ENCODE measurements at regions not wholly inside any gene's neighbourhood (a gene's known extent, or its start where the extent isn't known, plus 50 kb on each side); places are given as distances from the start of the nearest gene placed in this dataset.

GRCh38 chr10:28853195-28853594 lies 175.9 kb downstream of the BAMBI start:
- Histone ChIP-seq H2AFZ (ENCODE audit: control insufficient read depth, low read length) (no peak overlapping the region), H3K9me3 (ENCODE audit: control insufficient read depth, low read depth, low read length) (peaks cover 2% of the 10 kb centered on the region), H3K4me2 (ENCODE audit: control insufficient read depth, extremely low read depth, insufficient read depth, low read depth, low read length) (no peak overlapping the region), H3K9ac (ENCODE audit: control insufficient read depth, extremely low read depth, insufficient read depth, low read length) (no peak overlapping the region), H3K27me3 (ENCODE audit: control insufficient read depth, extremely low read depth, insufficient read depth, low read length) (no peaks in the 10 kb centered on the region), H3K4me3 (ENCODE audit: control insufficient read depth in 2 of 3, extremely low read depth in 1 of 3, insufficient read depth in 2 of 3, low read depth in 1 of 3, low read length in 3 of 3) (no peak overlapping the region), H3K9me1 (ENCODE audit: control insufficient read depth, extremely low read depth, insufficient read depth, low read length) (no peaks in the 10 kb centered on the region), H4K20me1 (ENCODE audit: control insufficient read depth, extremely low read depth, insufficient read depth, low read length) (no peaks in the 10 kb centered on the region), H3K27ac (ENCODE audit: control insufficient read depth, insufficient read depth, low read length) (no peak overlapping the region), H3K36me3 (ENCODE audit: control insufficient read depth in 2 of 2, extremely low read depth in 1 of 2, insufficient read depth in 2 of 2, low read length in 2 of 2) (no peaks in the 10 kb centered on the region), H3K79me2 (ENCODE audit: control insufficient read depth, insufficient read depth, low read length) (no peaks in the 10 kb centered on the region), H3K4me1 (ENCODE audit: control insufficient read depth, extremely low read depth, insufficient read depth, low read length) (no peaks in the 10 kb centered on the region)
- FAIRE-seq: no peak
- no peak for TF ChIP-seq CTCF (optimal IDR thresholded peaks at IDR 0.05 in 1 of 3, IDR thresholded peaks at IDR 0.05 in 1 of 3, conservative IDR thresholded peaks at IDR 0.05 in 1 of 3; ENCODE audit: extremely low read depth in 1 of 3, insufficient read depth in 2 of 3, low read length in 3 of 3)
- TF ChIP-seq EZH2 (IDR thresholded peaks at IDR 0.05; ENCODE audit: low read length): no peak
- DNase-seq (ENCODE audit: low read depth, low spot score): no peak
- dilution Hi-C loops (cut with MboI; ENCODE audit: extremely low pct_ligation_motif_present, low sequenced_read_pairs): no loop called here

- FAIRE-seq (no peak), DNase-seq (ENCODE audit: low read depth, low spot score) (no peak)
- dilution Hi-C loops (cut with MboI; ENCODE audit: extremely low pct_ligation_motif_present, low sequenced_read_pairs): no loop called here
- Histone ChIP-seq H3K4me2 (ENCODE audit: control insufficient read depth, extremely low read depth, insufficient read depth, low read depth, low read length) (no peak overlapping the region), H4K20me1 (ENCODE audit: control insufficient read depth, extremely low read depth, insufficient read depth, low read length) (no peaks in the 10 kb centered on the region), H3K9ac (ENCODE audit: control insufficient read depth, extremely low read depth, insufficient read depth, low read length) (no peak overlapping the region), H3K36me3 (ENCODE audit: control insufficient read depth in 2 of 2, extremely low read depth in 1 of 2, insufficient read depth in 2 of 2, low read length in 2 of 2) (no peaks in the 10 kb centered on the region), H3K27ac (ENCODE audit: control insufficient read depth, insufficient read depth, low read length) (no peak overlapping the region), H3K27me3 (ENCODE audit: control insufficient read depth, extremely low read depth, insufficient read depth, low read length) (no peaks in the 10 kb centered on the region), H3K4me3 (ENCODE audit: control insufficient read depth in 2 of 3, extremely low read depth in 1 of 3, insufficient read depth in 2 of 3, low read depth in 1 of 3, low read length in 3 of 3) (no peak overlapping the region), H3K9me3 (ENCODE audit: control insufficient read depth, low read depth, low read length) (peaks cover 2% of the 10 kb centered on the region), H3K79me2 (ENCODE audit: control insufficient read depth, insufficient read depth, low read length) (no peaks in the 10 kb centered on the region), H3K9me1 (ENCODE audit: control insufficient read depth, extremely low read depth, insufficient read depth, low read length) (no peaks in the 10 kb centered on the region), H2AFZ (ENCODE audit: control insufficient read depth, low read length) (no peak overlapping the region), H3K4me1 (ENCODE audit: control insufficient read depth, extremely low read depth, insufficient read depth, low read length) (no peaks in the 10 kb centered on the region)
- TF ChIP-seq CTCF (optimal IDR thresholded peaks at IDR 0.05 in 1 of 3, IDR thresholded peaks at IDR 0.05 in 1 of 3, conservative IDR thresholded peaks at IDR 0.05 in 1 of 3; ENCODE audit: extremely low read depth in 1 of 3, insufficient read depth in 2 of 3, low read length in 3 of 3) (no peak), EZH2 (IDR thresholded peaks at IDR 0.05; ENCODE audit: low read length) (no peak)
These were observed 179.8 kb downstream of the BAMBI start for GRCh38 chr10:28857164-28857563.
